H1 (cell line): ENCODE measurements at regions not wholly inside any gene's neighbourhood (a gene's known extent, or its start where the extent isn't known, plus 50 kb on each side); places are given as distances from the start of the nearest gene placed in this dataset.

Source experiments
- BRCA1 ChIP-seq: IDR thresholded peaks from 2 replicates; pipeline ENCODE4 v1.6.1; 2012; ENCODE audit warnings: low read depth, low read length, improper control_type of control experiment
- CBX8 ChIP-seq: fragments of 300-800, 300-1000 bp; sonication (generic); IDR thresholded peaks from 2 replicates; pipeline ENCODE4 v1.7.1; 2016; ENCODE audit warnings: low read depth, low read length, borderline replicate concordance
- CEBPB ChIP-seq: IDR thresholded peaks from 2 replicates; pipeline ENCODE4 v1.6.1; 2012; ENCODE audit warnings: low read depth, low read length
- CHD2 ChIP-seq: IDR thresholded peaks from 2 replicates; pipeline ENCODE4 v1.6.1; 2012; ENCODE audit warnings: low read length, improper control_type of control experiment
- CREB1 ChIP-seq: IDR thresholded peaks from 2 replicates; pipeline ENCODE4 v1.6.1; 2012; ENCODE audit warnings: inconsistent platforms
- GABPA ChIP-seq: IDR thresholded peaks from 2 replicates; pipeline ENCODE4 v1.6.1; 2011; ENCODE audit warnings: mild to moderate bottlenecking, low read length, moderate library complexity, borderline replicate concordance; ENCODE audit not compliant: insufficient read depth
- MAFK ChIP-seq: IDR thresholded peaks from 2 replicates; pipeline ENCODE4 v1.6.1; 2012; ENCODE audit warnings: low read depth, mild to moderate bottlenecking, improper control_type of control experiment, low read length
- SP4 ChIP-seq: IDR thresholded peaks from 2 replicates; pipeline ENCODE4 v1.6.1; 2012; ENCODE audit warnings: low read length, inconsistent platforms
- TCF12 ChIP-seq: IDR thresholded peaks from 2 replicates; pipeline ENCODE4 v1.6.1; 2011; ENCODE audit warnings: low read depth, mild to moderate bottlenecking, low read length
- YY1 ChIP-seq: IDR thresholded peaks from 2 replicates; pipeline ENCODE4 v1.6.1; 2011; ENCODE audit warnings: low read depth, mild to moderate bottlenecking, low read length
- TF ChIP-seq, protein P1 (sequence below): fragments of 300-600 bp; sonication (generic); IDR thresholded peaks from 2 replicates; pipeline ENCODE4 v1.7.1; 2012; ENCODE audit warnings: low read length, moderate library complexity, mild to moderate bottlenecking, inconsistent platforms; ENCODE audit not compliant: insufficient replicate concordance

DNA sequence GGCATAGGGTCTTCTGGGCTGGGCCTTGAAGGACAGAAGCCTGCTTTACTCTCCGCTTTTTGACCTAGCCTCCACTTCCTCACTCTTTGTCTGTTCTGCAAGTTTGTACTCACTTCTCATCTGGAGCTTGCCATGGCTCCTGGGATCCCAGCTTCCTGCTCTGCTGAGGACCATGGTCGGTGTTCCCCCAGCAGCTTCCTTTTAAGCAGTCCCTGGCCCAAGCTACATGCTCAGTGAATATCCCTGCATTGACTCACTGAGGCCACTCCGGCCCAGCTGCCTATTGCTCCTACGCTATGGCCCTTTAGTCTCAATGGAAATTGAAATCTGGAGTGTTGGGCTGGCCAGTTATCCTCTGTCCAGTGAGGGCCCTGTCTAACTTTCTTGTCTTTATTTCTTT is 427.7 kb downstream of the RPS24 start (continued):
- TF ChIP-seq, protein P1, sequence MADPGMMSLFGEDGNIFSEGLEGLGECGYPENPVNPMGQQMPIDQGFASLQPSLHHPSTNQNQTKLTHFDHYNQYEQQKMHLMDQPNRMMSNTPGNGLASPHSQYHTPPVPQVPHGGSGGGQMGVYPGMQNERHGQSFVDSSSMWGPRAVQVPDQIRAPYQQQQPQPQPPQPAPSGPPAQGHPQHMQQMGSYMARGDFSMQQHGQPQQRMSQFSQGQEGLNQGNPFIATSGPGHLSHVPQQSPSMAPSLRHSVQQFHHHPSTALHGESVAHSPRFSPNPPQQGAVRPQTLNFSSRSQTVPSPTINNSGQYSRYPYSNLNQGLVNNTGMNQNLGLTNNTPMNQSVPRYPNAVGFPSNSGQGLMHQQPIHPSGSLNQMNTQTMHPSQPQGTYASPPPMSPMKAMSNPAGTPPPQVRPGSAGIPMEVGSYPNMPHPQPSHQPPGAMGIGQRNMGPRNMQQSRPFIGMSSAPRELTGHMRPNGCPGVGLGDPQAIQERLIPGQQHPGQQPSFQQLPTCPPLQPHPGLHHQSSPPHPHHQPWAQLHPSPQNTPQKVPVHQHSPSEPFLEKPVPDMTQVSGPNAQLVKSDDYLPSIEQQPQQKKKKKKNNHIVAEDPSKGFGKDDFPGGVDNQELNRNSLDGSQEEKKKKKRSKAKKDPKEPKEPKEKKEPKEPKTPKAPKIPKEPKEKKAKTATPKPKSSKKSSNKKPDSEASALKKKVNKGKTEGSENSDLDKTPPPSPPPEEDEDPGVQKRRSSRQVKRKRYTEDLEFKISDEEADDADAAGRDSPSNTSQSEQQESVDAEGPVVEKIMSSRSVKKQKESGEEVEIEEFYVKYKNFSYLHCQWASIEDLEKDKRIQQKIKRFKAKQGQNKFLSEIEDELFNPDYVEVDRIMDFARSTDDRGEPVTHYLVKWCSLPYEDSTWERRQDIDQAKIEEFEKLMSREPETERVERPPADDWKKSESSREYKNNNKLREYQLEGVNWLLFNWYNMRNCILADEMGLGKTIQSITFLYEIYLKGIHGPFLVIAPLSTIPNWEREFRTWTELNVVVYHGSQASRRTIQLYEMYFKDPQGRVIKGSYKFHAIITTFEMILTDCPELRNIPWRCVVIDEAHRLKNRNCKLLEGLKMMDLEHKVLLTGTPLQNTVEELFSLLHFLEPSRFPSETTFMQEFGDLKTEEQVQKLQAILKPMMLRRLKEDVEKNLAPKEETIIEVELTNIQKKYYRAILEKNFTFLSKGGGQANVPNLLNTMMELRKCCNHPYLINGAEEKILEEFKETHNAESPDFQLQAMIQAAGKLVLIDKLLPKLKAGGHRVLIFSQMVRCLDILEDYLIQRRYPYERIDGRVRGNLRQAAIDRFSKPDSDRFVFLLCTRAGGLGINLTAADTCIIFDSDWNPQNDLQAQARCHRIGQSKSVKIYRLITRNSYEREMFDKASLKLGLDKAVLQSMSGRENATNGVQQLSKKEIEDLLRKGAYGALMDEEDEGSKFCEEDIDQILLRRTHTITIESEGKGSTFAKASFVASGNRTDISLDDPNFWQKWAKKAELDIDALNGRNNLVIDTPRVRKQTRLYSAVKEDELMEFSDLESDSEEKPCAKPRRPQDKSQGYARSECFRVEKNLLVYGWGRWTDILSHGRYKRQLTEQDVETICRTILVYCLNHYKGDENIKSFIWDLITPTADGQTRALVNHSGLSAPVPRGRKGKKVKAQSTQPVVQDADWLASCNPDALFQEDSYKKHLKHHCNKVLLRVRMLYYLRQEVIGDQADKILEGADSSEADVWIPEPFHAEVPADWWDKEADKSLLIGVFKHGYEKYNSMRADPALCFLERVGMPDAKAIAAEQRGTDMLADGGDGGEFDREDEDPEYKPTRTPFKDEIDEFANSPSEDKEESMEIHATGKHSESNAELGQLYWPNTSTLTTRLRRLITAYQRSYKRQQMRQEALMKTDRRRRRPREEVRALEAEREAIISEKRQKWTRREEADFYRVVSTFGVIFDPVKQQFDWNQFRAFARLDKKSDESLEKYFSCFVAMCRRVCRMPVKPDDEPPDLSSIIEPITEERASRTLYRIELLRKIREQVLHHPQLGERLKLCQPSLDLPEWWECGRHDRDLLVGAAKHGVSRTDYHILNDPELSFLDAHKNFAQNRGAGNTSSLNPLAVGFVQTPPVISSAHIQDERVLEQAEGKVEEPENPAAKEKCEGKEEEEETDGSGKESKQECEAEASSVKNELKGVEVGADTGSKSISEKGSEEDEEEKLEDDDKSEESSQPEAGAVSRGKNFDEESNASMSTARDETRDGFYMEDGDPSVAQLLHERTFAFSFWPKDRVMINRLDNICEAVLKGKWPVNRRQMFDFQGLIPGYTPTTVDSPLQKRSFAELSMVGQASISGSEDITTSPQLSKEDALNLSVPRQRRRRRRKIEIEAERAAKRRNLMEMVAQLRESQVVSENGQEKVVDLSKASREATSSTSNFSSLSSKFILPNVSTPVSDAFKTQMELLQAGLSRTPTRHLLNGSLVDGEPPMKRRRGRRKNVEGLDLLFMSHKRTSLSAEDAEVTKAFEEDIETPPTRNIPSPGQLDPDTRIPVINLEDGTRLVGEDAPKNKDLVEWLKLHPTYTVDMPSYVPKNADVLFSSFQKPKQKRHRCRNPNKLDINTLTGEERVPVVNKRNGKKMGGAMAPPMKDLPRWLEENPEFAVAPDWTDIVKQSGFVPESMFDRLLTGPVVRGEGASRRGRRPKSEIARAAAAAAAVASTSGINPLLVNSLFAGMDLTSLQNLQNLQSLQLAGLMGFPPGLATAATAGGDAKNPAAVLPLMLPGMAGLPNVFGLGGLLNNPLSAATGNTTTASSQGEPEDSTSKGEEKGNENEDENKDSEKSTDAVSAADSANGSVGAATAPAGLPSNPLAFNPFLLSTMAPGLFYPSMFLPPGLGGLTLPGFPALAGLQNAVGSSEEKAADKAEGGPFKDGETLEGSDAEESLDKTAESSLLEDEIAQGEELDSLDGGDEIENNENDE = no peak
- TF ChIP-seq YY1 (no peak), CREB1 (no peak), GABPA (no peak), CEBPB (no peak), MAFK (no peak), CBX8 (no peak), BRCA1 (no peak), SP4 (no peak), CHD2 (no peak), TCF12 (no peak)
